ENCODE measurements at regions not wholly inside any gene's neighbourhood (a gene's known extent, or its start where the extent isn't known, plus 50 kb on each side); places are given as distances from the start of the nearest gene placed in this dataset.

DNA sequence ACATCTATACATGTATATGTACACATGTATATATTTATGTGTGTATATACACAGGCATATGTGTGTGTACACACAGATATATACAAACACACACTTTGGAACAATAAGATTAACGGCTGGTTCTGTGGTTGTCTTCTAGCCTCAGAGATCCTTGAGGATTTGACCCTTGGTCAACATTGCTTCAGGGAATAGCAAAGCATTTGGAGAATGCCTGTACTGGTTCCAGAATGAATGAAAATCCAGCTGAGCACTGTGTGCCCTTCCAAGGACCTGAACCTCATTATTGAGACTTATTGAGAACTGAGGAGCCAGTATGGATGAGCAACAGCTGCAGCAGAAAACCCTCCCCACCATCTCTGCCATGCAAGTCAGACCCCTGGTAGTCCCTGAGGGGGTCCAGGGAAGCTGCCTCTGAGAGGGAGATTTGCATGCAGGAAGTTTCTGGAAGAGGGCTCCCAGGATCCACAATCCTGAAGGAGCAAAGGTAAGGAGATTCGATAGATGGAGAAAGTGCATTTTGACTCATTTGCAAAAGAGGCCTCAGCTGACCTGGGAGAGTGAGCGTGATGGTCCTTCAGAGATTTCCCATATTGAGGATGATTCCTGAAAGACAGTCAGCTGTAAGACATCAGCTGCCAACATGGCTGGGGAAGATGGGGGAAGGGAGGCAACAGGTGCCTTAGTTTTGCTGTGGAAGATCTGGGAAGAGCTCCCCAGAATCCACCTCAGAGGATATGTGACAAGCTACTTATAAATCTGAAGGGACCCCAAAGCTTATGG lies 166.6 kb upstream of the NCKAP5 start:
- dilution Hi-C loops (cut with HindIII; ENCODE audit: low sequenced_read_pairs, unreplicated experiment): no loop called here
- TF ChIP-seq CEBPB (IDR thresholded peaks at IDR 0.05; ENCODE audit: low read depth, low read length) (no peak), BHLHE40 (IDR thresholded peaks at IDR 0.05; ENCODE audit: low read depth, low read length) (no peak), NFE2L2 (IDR thresholded peaks at IDR 0.05; ENCODE audit: low read depth, low read length) (no peak), RAD21 (IDR thresholded peaks at IDR 0.05; ENCODE audit: low read length) (no peak), RCOR1 (IDR thresholded peaks at IDR 0.05; ENCODE audit: insufficient replicate concordance, low read length) (no peak), FOS (IDR thresholded peaks at IDR 0.05; ENCODE audit: low read depth, low read length) (no peak), MXI1 (IDR thresholded peaks at IDR 0.05; ENCODE audit: borderline replicate concordance, low read depth, low read length) (no peak), SMC3 (IDR thresholded peaks at IDR 0.05; ENCODE audit: low read depth, low read length) (no peak), MAZ (IDR thresholded peaks at IDR 0.05; ENCODE audit: borderline replicate concordance, low read depth, low read length) (no peak), POLR2A (IDR thresholded peaks at IDR 0.05; ENCODE audit: low read depth, low read length) (no peak), MAFK (IDR thresholded peaks at IDR 0.05; ENCODE audit: low read depth, low read length) (no peak), CHD1 (IDR thresholded peaks at IDR 0.05; ENCODE audit: low read depth, low read length) (no peak)
- TF ChIP-seq, protein P1, sequence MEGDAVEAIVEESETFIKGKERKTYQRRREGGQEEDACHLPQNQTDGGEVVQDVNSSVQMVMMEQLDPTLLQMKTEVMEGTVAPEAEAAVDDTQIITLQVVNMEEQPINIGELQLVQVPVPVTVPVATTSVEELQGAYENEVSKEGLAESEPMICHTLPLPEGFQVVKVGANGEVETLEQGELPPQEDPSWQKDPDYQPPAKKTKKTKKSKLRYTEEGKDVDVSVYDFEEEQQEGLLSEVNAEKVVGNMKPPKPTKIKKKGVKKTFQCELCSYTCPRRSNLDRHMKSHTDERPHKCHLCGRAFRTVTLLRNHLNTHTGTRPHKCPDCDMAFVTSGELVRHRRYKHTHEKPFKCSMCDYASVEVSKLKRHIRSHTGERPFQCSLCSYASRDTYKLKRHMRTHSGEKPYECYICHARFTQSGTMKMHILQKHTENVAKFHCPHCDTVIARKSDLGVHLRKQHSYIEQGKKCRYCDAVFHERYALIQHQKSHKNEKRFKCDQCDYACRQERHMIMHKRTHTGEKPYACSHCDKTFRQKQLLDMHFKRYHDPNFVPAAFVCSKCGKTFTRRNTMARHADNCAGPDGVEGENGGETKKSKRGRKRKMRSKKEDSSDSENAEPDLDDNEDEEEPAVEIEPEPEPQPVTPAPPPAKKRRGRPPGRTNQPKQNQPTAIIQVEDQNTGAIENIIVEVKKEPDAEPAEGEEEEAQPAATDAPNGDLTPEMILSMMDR (conservative IDR thresholded peaks at IDR 0.05; ENCODE audit: low read depth, low read length): no peak
- TF ChIP-seq, protein P2, sequence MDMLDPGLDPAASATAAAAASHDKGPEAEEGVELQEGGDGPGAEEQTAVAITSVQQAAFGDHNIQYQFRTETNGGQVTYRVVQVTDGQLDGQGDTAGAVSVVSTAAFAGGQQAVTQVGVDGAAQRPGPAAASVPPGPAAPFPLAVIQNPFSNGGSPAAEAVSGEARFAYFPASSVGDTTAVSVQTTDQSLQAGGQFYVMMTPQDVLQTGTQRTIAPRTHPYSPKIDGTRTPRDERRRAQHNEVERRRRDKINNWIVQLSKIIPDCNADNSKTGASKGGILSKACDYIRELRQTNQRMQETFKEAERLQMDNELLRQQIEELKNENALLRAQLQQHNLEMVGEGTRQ (IDR thresholded peaks at IDR 0.05; ENCODE audit: low read depth, low read length): no peak
- TF ChIP-seq, protein P3, sequence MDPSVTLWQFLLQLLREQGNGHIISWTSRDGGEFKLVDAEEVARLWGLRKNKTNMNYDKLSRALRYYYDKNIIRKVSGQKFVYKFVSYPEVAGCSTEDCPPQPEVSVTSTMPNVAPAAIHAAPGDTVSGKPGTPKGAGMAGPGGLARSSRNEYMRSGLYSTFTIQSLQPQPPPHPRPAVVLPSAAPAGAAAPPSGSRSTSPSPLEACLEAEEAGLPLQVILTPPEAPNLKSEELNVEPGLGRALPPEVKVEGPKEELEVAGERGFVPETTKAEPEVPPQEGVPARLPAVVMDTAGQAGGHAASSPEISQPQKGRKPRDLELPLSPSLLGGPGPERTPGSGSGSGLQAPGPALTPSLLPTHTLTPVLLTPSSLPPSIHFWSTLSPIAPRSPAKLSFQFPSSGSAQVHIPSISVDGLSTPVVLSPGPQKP (IDR thresholded peaks at IDR 0.05; ENCODE audit: borderline replicate concordance, low read depth, low read length): no peak

More for the DNA sequence above, 166.6 kb upstream of the NCKAP5 start:
- Histone ChIP-seq H2AFZ (replicated peaks; ENCODE audit: low read length, poor library complexity) (no peak overlapping the region), H3K79me1 (ENCODE audit: low read depth in 1 of 2, low read length in 2 of 2) (no peaks in the 10 kb centered on the region), H3K14ac (replicated peaks; ENCODE audit: low read depth, low read length) (peak overlapping the region; percentile 42), H4K20me1 (ENCODE audit: insufficient read depth, low read length) (no peaks in the 10 kb centered on the region), H2AK5ac (ENCODE audit: low read depth, low read length) (peak overlapping the region; percentile 52; the same call in 1 of the 2 replicates), H2BK20ac (ENCODE audit: low read depth, low read length) (peak overlapping the region; percentile 64), H4K8ac (ENCODE audit: low read depth in 2 of 2, low read length in 2 of 2) (peak overlapping the region; percentile 41 to 73; a peak in 2 of 4 replicates), H3K4ac (ENCODE audit: low read depth, low read length) (peak overlapping the region; percentile 67), H4K91ac (ENCODE audit: insufficient read depth, low read depth, low read length) (peak overlapping the region; percentile 38), H3K36me3 (ENCODE audit: control insufficient read depth, insufficient read depth, low read length) (no peaks in the 10 kb centered on the region), H3K18ac (ENCODE audit: low read depth, low read length) (peak overlapping the region; percentile 66; the same call in 1 of the 2 replicates), H3K23ac (ENCODE audit: low read depth, low read length) (no peak overlapping the region), H4K5ac (ENCODE audit: low read depth, low read length) (peak overlapping the region; percentile 11; the same call in 1 of the 2 replicates), H3K9ac (ENCODE audit: low read depth, low read length) (no peak overlapping the region), H2BK15ac (ENCODE audit: low read depth, low read length) (peak overlapping the region; percentile 49; the same call in 2 of the 3 replicates), H3K4me3 (ENCODE audit: insufficient read depth, low read depth, low read length) (no peak overlapping the region), H3K9me1 (ENCODE audit: insufficient read depth, low read length) (peaks cover 3% of the 10 kb centered on the region; the same call in 1 of the 2 replicates), H2AK9ac (replicated peaks; ENCODE audit: low read depth, low read length, poor library complexity) (no peak overlapping the region), H2BK120ac (ENCODE audit: low read depth, low read length) (peak overlapping the region; percentile 76; the same call in 1 of the 2 replicates), H3K9me3 (ENCODE audit: control insufficient read depth, insufficient read depth, low read length) (no peaks in the 10 kb centered on the region), H3K4me2 (ENCODE audit: low read depth, low read length) (no peak overlapping the region), H3K56ac (ENCODE audit: extremely low read depth, insufficient read depth, low read length) (no peak overlapping the region), H2BK5ac (ENCODE audit: low read depth, low read length, poor library complexity, severe bottlenecking) (no peak overlapping the region), H3K4me1 (ENCODE audit: control insufficient read depth, insufficient read depth, low read length) (peaks cover 13% of the 10 kb centered on the region), H3K27me3 (ENCODE audit: control insufficient read depth, insufficient read depth, low read length) (no peaks in the 10 kb centered on the region), H3K27ac (ENCODE audit: insufficient read depth, low read length) (no peak overlapping the region)
- DNase-seq (no peak), ATAC-seq (ENCODE audit: low read depth) (no peak; the same call in 1 of the 2 replicates)
- ChIA-PET CTCF (no interaction called here), POLR2A (ENCODE audit: unreplicated experiment) (no interaction called here)
- in situ Hi-C loops (cut with MboI; ENCODE audit: low sequenced_read_pairs): no loop called here
- intact Hi-C loops (cut with micrococcal nuclease): no loop called here
- 100% methylated on average over 3 of the region's 3 CpGs; no CpG with 5 or more reads in 1 of the 2 experiments for WGBS, 2 experiments (ENCODE audit: extremely low coverage in 2 of 2, insufficient read length in 1 of 2)
- BruUV-seq (replicated peaks): no TSS peak
